Activated CD4-positive, CD25-positive, alpha-beta regulatory T cell treated with anti-CD3 and anti-CD28 coated beads, Interleukin-2, amount 50 U/mL, for 24 hours (primary cell): ENCODE measurements at regions not wholly inside any gene's neighbourhood (a gene's known extent, or its start where the extent isn't known, plus 50 kb on each side); places are given as distances from the start of the nearest gene placed in this dataset.
"Not testable (repeated sequence)": the region's sequence is repeated elsewhere in the genome, so short reads cannot be mapped to it uniquely, and the experiment has no call there.

Experiments used
- ATAC-seq, 2 donors: fragments of 150-1000 bp; cut with Tn5 transposase; one replicate each; pipeline ENCODE4 v1.10.0; 2021; ENCODE audit warnings: mild to moderate bottlenecking in 1 of 2, moderate library complexity in 1 of 2

GRCh38 chr5:36786448-36787012, 90.0 kb upstream of the NIPBL start:
- ATAC-seq: no peak

GRCh38 chr5:36787365-36788093, 89.0 kb upstream of the NIPBL start:
- no peak for ATAC-seq

GRCh38 chr5:36790847-36791246, 85.7 kb upstream of the NIPBL start:
- ATAC-seq: no peak

- no peak for ATAC-seq
Observed at GRCh38 chr5:36792560-36793180, 83.9 kb upstream of the NIPBL start.

- ATAC-seq: no peak
Observed at GRCh38 chr5:36795366-36795765, 81.2 kb upstream of the NIPBL start.

- no peak for ATAC-seq
Observed at GRCh38 chr5:36796155-36796554, 80.4 kb upstream of the NIPBL start.

- no peak for ATAC-seq
Observed at GRCh38 chr5:36801523-36801922, 75.0 kb upstream of the NIPBL start.

GRCh38 chr5:36802187-36802586, 74.4 kb upstream of the NIPBL start:
- no peak for ATAC-seq

- ATAC-seq: not testable (repeated sequence)
Observed at GRCh38 chr5:36813249-36813648, 63.3 kb upstream of the NIPBL start.

GRCh38 chr5:36815871-36816270, 60.7 kb upstream of the NIPBL start:
- ATAC-seq: no peak

GRCh38 chr5:36820900-36821299, 55.7 kb upstream of the NIPBL start:
- no peak for ATAC-seq

GRCh38 chr5:36826694-36827093, 49.9 kb upstream of the NIPBL start:
- no peak for ATAC-seq
